Esophagus muscularis mucosa (tissue), 4 donors: ENCODE measurements at regions not wholly inside any gene's neighbourhood (a gene's known extent, or its start where the extent isn't known, plus 50 kb on each side); places are given as distances from the start of the nearest gene placed in this dataset.

ENCODE experiments used
- DNase-seq: peaks from one replicate; pipeline ENCODE4 v3.0.0-alpha.2; 2017; ENCODE audit errors: extremely low spot score
- H3K27ac ChIP-seq, 4 donors: fragments of 200-600 bp; sonication (generic); replicated peaks in 1 of 4; 1 replicate in 3 of 4; 2 replicates in 1 of 4; pipeline ENCODE4 v1.5.1; 2016 to 2019; ENCODE audit warnings: mild to moderate bottlenecking in 1 of 4
- H3K27me3 ChIP-seq, 4 donors: fragments of 200-600 bp; sonication (generic); one replicate each; pipeline versions ENCODE4 v1.5.1 to v1.6.0; 2016 to 2019
- H3K36me3 ChIP-seq, 4 donors: fragments of 200-600 bp; sonication (generic); one replicate each; pipeline ENCODE4 v1.5.1; 2016 to 2019
- H3K4me1 ChIP-seq, 4 donors: fragments of 200-600 bp; sonication (generic); one replicate each; pipeline ENCODE4 v1.5.1; 2016 to 2019
- H3K4me3 ChIP-seq, 4 donors: fragments of 200-600 bp; sonication (generic); 1 replicate in 2 of 4; 2 replicates in 2 of 4; pipeline ENCODE4 v1.5.1; 2016 to 2019; ENCODE audit warnings: mild to moderate bottlenecking in 4 of 4, moderate library complexity in 1 of 4
- H3K9me3 ChIP-seq, 4 donors: fragments of 200-600 bp; sonication (generic); 1 replicate in 3 of 4; 2 replicates in 1 of 4; pipeline ENCODE4 v1.5.1; 2016 to 2019
- EP300 ChIP-seq: sonication (generic); formaldehyde crosslinking; IDR thresholded peaks from one replicate; pipeline ENCODE4 v1.6.1; 2017; ENCODE audit warnings: antibody characterized with exemption
- POLR2A ChIP-seq: fragments of 450-650 bp; IDR thresholded peaks from one replicate; pipeline ENCODE4 v1.6.1; 2017; ENCODE audit warnings: antibody characterized with exemption, moderate library complexity, mild to moderate bottlenecking, low read depth
- POLR2AphosphoS5 ChIP-seq, 2 donors: sonication (generic); formaldehyde crosslinking; IDR thresholded peaks; one replicate each; pipeline ENCODE4 v1.6.1; 2017; ENCODE audit warnings: antibody characterized with exemption in 2 of 2
- WGBS: methylation state at CpG from one replicate; pipeline ENCODE4 v1.1.5; 2018; 5-methylcytosine and 5-hydroxymethylcytosine counted together
- intact Hi-C: fragments of 100-400 bp; cut with DNase I; formaldehyde crosslinking; loops from one replicate; pipeline ENCODE4 v1.15.1; 2023
- TF ChIP-seq, protein P1 (sequence below), 3 experiments: fragments of 200-600 bp in 2 of 3; fragments of 450-650 bp in 1 of 3; sonication (generic) in 2 of 3; IDR thresholded peaks; one replicate each; pipeline ENCODE4 v1.5.1; 2017 to 2019; ENCODE audit warnings: antibody characterized with exemption in 3 of 3, mild to moderate bottlenecking in 2 of 3, moderate library complexity in 1 of 3

DNA sequence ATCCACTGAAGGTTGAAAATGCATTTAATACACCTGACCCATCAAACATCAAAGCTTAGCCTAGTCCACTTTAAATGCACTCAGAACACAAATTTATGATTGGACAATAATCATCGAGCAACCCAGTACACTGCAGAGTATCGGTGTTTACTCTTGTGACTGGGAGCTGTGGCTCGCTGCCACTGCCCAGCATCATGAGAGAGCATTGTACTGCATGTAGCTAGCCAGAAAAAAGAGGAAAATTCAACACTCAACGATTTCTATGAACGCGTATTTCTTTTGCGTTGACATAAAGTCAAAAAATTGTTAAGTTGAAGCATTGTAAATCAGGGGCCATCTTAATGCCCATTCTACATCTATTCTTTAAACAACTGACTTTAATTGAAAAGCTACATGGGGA lies 95.1 kb upstream of the CD180 start:
- peak overlapping the region; percentile 71 to 74 (median 72) for H3K27ac ChIP-seq
- WGBS: 89% methylated on average over 7 of the region's 7 CpGs

DNA sequence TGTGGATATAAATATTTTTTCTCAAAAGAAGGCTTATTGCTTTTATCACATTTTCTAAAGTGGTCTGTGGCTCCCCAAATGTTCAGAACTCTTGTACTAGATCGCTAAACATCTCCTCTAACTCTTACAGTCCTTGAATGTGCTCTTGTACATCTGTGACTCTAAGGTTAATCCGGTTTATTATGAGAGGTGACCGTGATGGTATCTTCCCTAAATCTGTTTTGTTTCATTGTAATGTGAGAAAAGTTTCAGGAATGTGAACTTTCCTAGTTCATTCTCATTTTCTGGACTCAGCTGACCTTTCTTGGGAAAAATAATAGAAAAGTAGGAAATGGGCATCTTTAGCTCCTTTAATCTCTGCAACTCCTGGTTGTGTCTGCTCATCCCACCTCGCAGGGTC lies 94.5 kb upstream of the CD180 start:
- peak overlapping the region; percentile 71 to 74 (median 72) for H3K27ac ChIP-seq
- peaks cover 16 to 82% (median 75%) of the 10 kb centered on the region in 4 donors for H3K4me1 ChIP-seq
- WGBS: 77% methylated on average over 4 of the region's 4 CpGs
- no peak for DNase-seq
- intact Hi-C loops: no loop called here
- H3K36me3 ChIP-seq: no peaks in the 10 kb centered on the region
- no peak overlapping the region for H3K4me3 ChIP-seq
- H3K27me3 ChIP-seq: no peaks in the 10 kb centered on the region
- TF ChIP-seq EP300 (no peak), POLR2A (no peak), POLR2AphosphoS5 (IDR thresholded peaks at IDR 0.05) (no peak)
- TF ChIP-seq, protein P1, sequence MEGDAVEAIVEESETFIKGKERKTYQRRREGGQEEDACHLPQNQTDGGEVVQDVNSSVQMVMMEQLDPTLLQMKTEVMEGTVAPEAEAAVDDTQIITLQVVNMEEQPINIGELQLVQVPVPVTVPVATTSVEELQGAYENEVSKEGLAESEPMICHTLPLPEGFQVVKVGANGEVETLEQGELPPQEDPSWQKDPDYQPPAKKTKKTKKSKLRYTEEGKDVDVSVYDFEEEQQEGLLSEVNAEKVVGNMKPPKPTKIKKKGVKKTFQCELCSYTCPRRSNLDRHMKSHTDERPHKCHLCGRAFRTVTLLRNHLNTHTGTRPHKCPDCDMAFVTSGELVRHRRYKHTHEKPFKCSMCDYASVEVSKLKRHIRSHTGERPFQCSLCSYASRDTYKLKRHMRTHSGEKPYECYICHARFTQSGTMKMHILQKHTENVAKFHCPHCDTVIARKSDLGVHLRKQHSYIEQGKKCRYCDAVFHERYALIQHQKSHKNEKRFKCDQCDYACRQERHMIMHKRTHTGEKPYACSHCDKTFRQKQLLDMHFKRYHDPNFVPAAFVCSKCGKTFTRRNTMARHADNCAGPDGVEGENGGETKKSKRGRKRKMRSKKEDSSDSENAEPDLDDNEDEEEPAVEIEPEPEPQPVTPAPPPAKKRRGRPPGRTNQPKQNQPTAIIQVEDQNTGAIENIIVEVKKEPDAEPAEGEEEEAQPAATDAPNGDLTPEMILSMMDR (IDR thresholded peaks at IDR 0.05): no peak
- H3K9me3 ChIP-seq: no peaks in the 10 kb centered on the region

More for the DNA sequence above, 95.1 kb upstream of the CD180 start:
- H3K9me3 ChIP-seq: no peaks in the 10 kb centered on the region
- intact Hi-C loops: no loop called here
- TF ChIP-seq EP300: no peak
- TF ChIP-seq POLR2A: no peak
- no peak for TF ChIP-seq POLR2AphosphoS5 (IDR thresholded peaks at IDR 0.05)
- TF ChIP-seq, protein P1 (IDR thresholded peaks at IDR 0.05): no peak
- no peak overlapping the region for H3K4me3 ChIP-seq
- H3K36me3 ChIP-seq: no peaks in the 10 kb centered on the region
- no peak for DNase-seq
- no peaks in the 10 kb centered on the region for H3K27me3 ChIP-seq
- H3K4me1 ChIP-seq: peaks cover 16 to 82% (median 75%) of the 10 kb centered on the region in 4 donors

DNA sequence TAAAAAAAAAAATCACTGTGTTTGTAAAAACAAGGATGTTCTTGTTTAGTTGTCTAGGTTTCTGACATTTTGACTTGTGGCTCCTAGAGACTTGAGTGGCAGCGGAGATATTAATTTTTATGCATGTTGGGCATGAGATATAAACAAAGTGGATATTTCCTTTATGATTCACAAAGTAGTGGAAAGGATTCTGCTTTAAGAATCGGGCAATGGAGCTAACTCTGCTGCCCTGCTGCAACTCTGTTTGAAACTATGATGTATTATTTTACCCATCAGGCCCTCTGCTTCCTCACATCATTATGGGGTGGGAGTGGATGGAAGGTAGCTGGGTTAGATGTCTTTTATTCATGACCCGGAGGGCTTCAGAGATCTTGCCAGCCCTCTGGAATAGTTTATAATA lies 94.1 kb upstream of the CD180 start:
- H3K4me1 ChIP-seq: peaks cover 16 to 82% (median 77%) of the 10 kb centered on the region in 4 donors
- H3K36me3 ChIP-seq: no peaks in the 10 kb centered on the region
- H3K9me3 ChIP-seq: no peaks in the 10 kb centered on the region
- H3K27ac ChIP-seq: peak overlapping the region; percentile 71 to 74 (median 72)
- TF ChIP-seq EP300 (no peak), POLR2AphosphoS5 (IDR thresholded peaks at IDR 0.05) (no peak), POLR2A (no peak)
- TF ChIP-seq, protein P1 (IDR thresholded peaks at IDR 0.05): no peak
- no peaks in the 10 kb centered on the region for H3K27me3 ChIP-seq
- intact Hi-C loops: no loop called here
- no peak overlapping the region for H3K4me3 ChIP-seq
- 45% methylated on average over 3 of the region's 3 CpGs for WGBS
- DNase-seq: no peak

DNA sequence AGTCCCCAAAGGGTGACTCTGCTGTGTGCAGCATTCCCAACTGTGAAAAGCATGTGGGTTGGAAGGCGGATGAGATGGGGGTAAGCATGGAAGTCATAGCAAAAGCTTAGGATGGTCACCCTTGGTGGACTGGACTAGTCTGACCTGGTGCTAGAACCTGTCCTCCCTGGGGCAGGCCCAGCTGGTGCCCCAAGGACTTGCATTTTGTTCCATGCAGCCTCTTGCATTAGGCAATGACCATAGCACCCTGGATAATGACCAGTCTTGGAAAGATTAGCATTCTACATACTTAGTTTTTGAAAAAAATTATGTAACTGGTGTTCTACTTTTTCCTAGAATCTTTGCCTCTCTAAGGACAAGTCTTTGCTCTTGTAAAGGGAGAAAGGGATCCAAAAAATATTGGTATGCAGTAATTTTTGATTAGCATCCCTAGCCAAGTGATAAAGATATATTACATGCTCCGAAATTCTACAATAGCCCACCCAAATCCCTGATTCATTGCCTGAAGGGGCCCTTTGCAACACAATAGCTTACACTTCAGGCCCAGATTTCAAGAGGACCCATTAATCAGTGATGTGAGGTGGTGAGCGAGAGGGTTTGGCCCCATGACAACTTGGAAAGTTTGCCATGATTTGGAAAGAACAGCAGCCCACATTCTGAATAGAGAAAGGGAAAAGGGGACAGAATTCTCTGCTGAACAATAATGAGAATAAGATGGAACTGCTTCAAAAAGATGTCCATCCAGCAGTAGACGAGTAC lies 93.3 kb upstream of the CD180 start:
- intact Hi-C loops: no loop called here
- 68% methylated on average over 4 of the region's 4 CpGs for WGBS

More for the DNA sequence above, 93.3 kb upstream of the CD180 start:
- Histone ChIP-seq H3K9me3 (no peaks in the 10 kb centered on the region), H3K27ac (peak overlapping the region; percentile 71 to 74 (median 72)), H3K4me1 (peaks cover 16 to 82% (median 74%) of the 10 kb centered on the region in 4 donors), H3K4me3 (no peak overlapping the region), H3K27me3 (no peaks in the 10 kb centered on the region), H3K36me3 (no peaks in the 10 kb centered on the region)
- DNase-seq: no peak
- no peak for TF ChIP-seq POLR2A
- TF ChIP-seq POLR2AphosphoS5 (IDR thresholded peaks at IDR 0.05): no peak
- no peak for TF ChIP-seq EP300
- TF ChIP-seq, protein P1 (IDR thresholded peaks at IDR 0.05): no peak
